GM21786 (cell line): ENCODE measurements at regions not wholly inside any gene's neighbourhood (a gene's known extent, or its start where the extent isn't known, plus 50 kb on each side); places are given as distances from the start of the nearest gene placed in this dataset.

ENCODE experiments used
- ATAC-seq: cut with Tn5 transposase; IDR thresholded peaks from one replicate; pipeline ENCODE4 v1.9.1; 2021; ENCODE audit not compliant: unreplicated experiment

GRCh38 chr2:213202011-213202410 is 50.6 kb upstream of the IKZF2 start:
- ATAC-seq: no peak

GRCh38 chr2:213205944-213206343 is 54.5 kb upstream of the IKZF2 start:
- no peak for ATAC-seq

- ATAC-seq: no peak
These were observed 61.8 kb upstream of the IKZF2 start for GRCh38 chr2:213213186-213213585.

- no peak for ATAC-seq
These were observed 62.8 kb upstream of the IKZF2 start for GRCh38 chr2:213214209-213214608.

- ATAC-seq: no peak
These were observed 65.0 kb upstream of the IKZF2 start for GRCh38 chr2:213216461-213216860.

- no peak for ATAC-seq
These were observed 64.4 kb upstream of the SPAG16 start for GRCh38 chr2:213219816-213220215.

GRCh38 chr2:213220967-213221603 is 63.2 kb upstream of the SPAG16 start:
- peak; percentile 59 for ATAC-seq

- no peak for ATAC-seq
These were observed 62.3 kb upstream of the SPAG16 start for GRCh38 chr2:213221957-213222356.

GRCh38 chr2:213224366-213224765 is 59.9 kb upstream of the SPAG16 start:
- ATAC-seq: no peak

GRCh38 chr2:213225866-213226265 is 58.4 kb upstream of the SPAG16 start:
- ATAC-seq: no peak

- ATAC-seq: peak; percentile 91
These were observed 56.8 kb upstream of the SPAG16 start for GRCh38 chr2:213227458-213227857.

- no peak for ATAC-seq
These were observed 55.6 kb upstream of the SPAG16 start for GRCh38 chr2:213228638-213229037.

GRCh38 chr2:213229814-213230213 is 54.5 kb upstream of the SPAG16 start:
- ATAC-seq: peak; percentile 8

GRCh38 chr2:213231966-213232365 is 52.3 kb upstream of the SPAG16 start:
- no peak for ATAC-seq

- ATAC-seq: peak; percentile 91
These were observed 51.4 kb upstream of the SPAG16 start for GRCh38 chr2:213232649-213233437.

- no peak for ATAC-seq
These were observed 50.6 kb upstream of the SPAG16 start for GRCh38 chr2:213233438-213234330.
